ENCODE measurements at regions not wholly inside any gene's neighbourhood (a gene's known extent, or its start where the extent isn't known, plus 50 kb on each side); places are given as distances from the start of the nearest gene placed in this dataset.

DNA sequence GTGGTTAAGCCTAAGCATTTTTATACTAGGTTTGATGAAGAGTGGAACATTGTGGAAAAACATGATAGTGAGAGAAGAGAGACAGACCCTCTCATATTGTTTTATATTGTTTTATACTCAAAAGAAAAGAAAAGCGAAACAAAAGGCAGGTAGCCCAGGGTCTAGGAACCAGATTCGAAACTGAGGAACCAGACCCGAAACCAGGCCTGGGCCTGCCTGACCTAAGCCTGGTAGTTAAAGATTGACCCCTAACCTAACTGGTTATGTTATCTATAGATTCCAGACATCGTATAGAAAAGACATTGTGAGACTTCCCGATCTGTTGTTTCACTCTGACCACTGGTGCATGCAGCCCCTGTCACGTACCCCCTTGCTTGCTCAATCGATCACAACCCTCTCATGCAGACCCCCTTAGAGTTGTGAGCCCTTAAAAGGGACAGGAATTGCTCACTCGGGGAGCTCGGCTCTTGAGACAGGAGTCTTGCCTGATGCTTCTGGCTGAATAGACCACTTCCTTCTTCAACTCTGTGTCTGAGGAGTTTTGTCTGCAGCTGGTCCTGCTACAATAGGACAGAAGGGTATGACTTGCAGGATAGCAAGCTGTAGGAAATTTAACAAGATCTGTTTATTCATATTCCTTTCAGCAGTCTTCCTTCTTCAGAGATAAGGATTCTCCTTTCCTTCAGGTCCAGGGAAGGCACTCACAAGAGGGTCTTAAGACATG is 147.1 kb upstream of the PLEKHA5 start:
- TF ChIP-seq TCF4 (CRISPR knock-in tag; IDR thresholded peaks at IDR 0.05; ENCODE audit: borderline replicate concordance) (no peak), ESRRG (CRISPR knock-in tag; IDR thresholded peaks at IDR 0.05) (no peak), ZNF8 (CRISPR knock-in tag; IDR thresholded peaks at IDR 0.05) (no peak), ZNF70 (CRISPR knock-in tag; IDR thresholded peaks at IDR 0.05) (no peak), OSR1 (CRISPR knock-in tag; IDR thresholded peaks at IDR 0.05) (no peak), SNAI2 (CRISPR knock-in tag; IDR thresholded peaks at IDR 0.05) (no peak), BACH2 (CRISPR knock-in tag; IDR thresholded peaks at IDR 0.05; ENCODE audit: borderline replicate concordance) (no peak), ZFP3 (CRISPR knock-in tag; IDR thresholded peaks at IDR 0.05) (no peak), ISL1 (CRISPR knock-in tag; IDR thresholded peaks at IDR 0.05) (no peak), ZNF565 (CRISPR knock-in tag; conservative IDR thresholded peaks at IDR 0.05; ENCODE audit: low read depth) (no peak), PPARA (CRISPR knock-in tag; IDR thresholded peaks at IDR 0.05; ENCODE audit: borderline replicate concordance) (no peak), GLIS3 (CRISPR knock-in tag; IDR thresholded peaks at IDR 0.05) (no peak), ZC3H10 (CRISPR knock-in tag; IDR thresholded peaks at IDR 0.05) (no peak)
- TF ChIP-seq, protein P1, sequence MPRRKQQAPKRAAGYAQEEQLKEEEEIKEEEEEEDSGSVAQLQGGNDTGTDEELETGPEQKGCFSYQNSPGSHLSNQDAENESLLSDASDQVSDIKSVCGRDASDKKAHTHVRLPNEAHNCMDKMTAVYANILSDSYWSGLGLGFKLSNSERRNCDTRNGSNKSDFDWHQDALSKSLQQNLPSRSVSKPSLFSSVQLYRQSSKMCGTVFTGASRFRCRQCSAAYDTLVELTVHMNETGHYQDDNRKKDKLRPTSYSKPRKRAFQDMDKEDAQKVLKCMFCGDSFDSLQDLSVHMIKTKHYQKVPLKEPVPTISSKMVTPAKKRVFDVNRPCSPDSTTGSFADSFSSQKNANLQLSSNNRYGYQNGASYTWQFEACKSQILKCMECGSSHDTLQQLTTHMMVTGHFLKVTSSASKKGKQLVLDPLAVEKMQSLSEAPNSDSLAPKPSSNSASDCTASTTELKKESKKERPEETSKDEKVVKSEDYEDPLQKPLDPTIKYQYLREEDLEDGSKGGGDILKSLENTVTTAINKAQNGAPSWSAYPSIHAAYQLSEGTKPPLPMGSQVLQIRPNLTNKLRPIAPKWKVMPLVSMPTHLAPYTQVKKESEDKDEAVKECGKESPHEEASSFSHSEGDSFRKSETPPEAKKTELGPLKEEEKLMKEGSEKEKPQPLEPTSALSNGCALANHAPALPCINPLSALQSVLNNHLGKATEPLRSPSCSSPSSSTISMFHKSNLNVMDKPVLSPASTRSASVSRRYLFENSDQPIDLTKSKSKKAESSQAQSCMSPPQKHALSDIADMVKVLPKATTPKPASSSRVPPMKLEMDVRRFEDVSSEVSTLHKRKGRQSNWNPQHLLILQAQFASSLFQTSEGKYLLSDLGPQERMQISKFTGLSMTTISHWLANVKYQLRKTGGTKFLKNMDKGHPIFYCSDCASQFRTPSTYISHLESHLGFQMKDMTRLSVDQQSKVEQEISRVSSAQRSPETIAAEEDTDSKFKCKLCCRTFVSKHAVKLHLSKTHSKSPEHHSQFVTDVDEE (CRISPR knock-in tag; IDR thresholded peaks at IDR 0.05) = no peak
- ATAC-seq = no peak

DNA sequence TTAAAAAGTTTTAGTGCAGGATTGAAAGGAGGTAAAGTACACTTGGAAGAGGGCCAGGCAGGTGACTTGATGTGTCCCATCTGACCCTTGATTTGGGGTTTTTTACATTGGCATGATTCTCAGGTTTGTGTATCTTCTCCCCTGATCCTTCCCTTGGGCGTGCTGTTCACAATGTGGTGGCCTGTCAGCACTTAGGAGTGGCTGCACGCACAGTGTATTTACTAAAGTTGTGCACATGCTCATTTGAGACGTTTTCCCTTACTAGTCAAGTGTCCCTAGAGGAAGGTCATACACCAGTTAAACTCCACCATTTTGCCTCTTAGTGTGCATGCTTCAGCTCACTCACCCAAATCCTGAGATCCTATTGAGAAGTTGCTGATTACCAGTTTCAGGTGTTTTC is 145.7 kb upstream of the PLEKHA5 start:
- ATAC-seq = no peak
- TF ChIP-seq ZC3H10 (CRISPR knock-in tag; IDR thresholded peaks at IDR 0.05) (no peak), RARB (CRISPR knock-in tag; IDR thresholded peaks at IDR 0.05) (no peak)

DNA sequence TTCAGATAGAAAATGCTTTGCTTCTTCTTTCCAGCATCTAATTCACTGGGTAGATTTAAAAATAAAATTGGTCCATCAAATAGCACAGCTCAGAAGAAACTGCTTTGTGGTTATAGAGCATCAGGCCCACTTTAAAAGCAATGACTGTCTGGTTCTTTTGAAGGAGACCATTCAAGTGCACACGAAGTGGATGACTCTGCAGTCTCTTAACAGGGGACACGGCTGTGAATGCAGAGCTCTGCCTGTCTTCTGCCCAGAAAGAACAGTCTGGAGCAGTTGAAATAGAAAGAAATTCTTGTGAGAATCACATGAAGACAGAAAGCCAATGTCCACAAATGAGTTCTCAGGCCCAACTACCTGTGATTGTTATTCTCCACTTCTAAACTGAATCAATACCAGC is 138.7 kb upstream of the PLEKHA5 start:
- ATAC-seq = no peak
- TF ChIP-seq OSR1 (CRISPR knock-in tag; IDR thresholded peaks at IDR 0.05) (no peak), CSDC2 (CRISPR knock-in tag; IDR thresholded peaks at IDR 0.05) (no peak), GLIS3 (CRISPR knock-in tag; IDR thresholded peaks at IDR 0.05) (no peak), RARB (CRISPR knock-in tag; IDR thresholded peaks at IDR 0.05) (no peak), SNAI2 (CRISPR knock-in tag; IDR thresholded peaks at IDR 0.05) (no peak), BACH2 (CRISPR knock-in tag; IDR thresholded peaks at IDR 0.05; ENCODE audit: borderline replicate concordance) (no peak), TCF4 (CRISPR knock-in tag; IDR thresholded peaks at IDR 0.05; ENCODE audit: borderline replicate concordance) (no peak), ZC3H10 (CRISPR knock-in tag; IDR thresholded peaks at IDR 0.05) (no peak), PPARA (CRISPR knock-in tag; IDR thresholded peaks at IDR 0.05; ENCODE audit: borderline replicate concordance) (no peak)
- TF ChIP-seq, protein P1 (CRISPR knock-in tag; IDR thresholded peaks at IDR 0.05) = no peak
- TF ChIP-seq, protein P2, sequence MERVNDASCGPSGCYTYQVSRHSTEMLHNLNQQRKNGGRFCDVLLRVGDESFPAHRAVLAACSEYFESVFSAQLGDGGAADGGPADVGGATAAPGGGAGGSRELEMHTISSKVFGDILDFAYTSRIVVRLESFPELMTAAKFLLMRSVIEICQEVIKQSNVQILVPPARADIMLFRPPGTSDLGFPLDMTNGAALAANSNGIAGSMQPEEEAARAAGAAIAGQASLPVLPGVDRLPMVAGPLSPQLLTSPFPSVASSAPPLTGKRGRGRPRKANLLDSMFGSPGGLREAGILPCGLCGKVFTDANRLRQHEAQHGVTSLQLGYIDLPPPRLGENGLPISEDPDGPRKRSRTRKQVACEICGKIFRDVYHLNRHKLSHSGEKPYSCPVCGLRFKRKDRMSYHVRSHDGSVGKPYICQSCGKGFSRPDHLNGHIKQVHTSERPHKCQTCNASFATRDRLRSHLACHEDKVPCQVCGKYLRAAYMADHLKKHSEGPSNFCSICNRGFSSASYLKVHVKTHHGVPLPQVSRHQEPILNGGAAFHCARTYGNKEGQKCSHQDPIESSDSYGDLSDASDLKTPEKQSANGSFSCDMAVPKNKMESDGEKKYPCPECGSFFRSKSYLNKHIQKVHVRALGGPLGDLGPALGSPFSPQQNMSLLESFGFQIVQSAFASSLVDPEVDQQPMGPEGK (CRISPR knock-in tag; IDR thresholded peaks at IDR 0.05; ENCODE audit: borderline replicate concordance) = no peak
- TF ChIP-seq, protein P3, sequence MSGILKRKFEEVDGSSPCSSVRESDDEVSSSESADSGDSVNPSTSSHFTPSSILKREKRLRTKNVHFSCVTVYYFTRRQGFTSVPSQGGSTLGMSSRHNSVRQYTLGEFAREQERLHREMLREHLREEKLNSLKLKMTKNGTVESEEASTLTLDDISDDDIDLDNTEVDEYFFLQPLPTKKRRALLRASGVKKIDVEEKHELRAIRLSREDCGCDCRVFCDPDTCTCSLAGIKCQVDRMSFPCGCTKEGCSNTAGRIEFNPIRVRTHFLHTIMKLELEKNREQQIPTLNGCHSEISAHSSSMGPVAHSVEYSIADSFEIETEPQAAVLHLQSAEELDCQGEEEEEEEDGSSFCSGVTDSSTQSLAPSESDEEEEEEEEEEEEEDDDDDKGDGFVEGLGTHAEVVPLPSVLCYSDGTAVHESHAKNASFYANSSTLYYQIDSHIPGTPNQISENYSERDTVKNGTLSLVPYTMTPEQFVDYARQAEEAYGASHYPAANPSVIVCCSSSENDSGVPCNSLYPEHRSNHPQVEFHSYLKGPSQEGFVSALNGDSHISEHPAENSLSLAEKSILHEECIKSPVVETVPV (CRISPR knock-in tag; IDR thresholded peaks at IDR 0.05) = no peak
- TF ChIP-seq, protein P4, sequence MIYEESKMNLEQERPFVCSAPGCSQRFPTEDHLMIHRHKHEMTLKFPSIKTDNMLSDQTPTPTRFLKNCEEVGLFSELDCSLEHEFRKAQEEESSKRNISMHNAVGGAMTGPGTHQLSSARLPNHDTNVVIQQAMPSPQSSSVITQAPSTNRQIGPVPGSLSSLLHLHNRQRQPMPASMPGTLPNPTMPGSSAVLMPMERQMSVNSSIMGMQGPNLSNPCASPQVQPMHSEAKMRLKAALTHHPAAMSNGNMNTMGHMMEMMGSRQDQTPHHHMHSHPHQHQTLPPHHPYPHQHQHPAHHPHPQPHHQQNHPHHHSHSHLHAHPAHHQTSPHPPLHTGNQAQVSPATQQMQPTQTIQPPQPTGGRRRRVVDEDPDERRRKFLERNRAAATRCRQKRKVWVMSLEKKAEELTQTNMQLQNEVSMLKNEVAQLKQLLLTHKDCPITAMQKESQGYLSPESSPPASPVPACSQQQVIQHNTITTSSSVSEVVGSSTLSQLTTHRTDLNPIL (CRISPR knock-in tag; IDR thresholded peaks at IDR 0.05; ENCODE audit: low read depth) = no peak
